ENCODE measurements at regions not wholly inside any gene's neighbourhood (a gene's known extent, or its start where the extent isn't known, plus 50 kb on each side); places are given as distances from the start of the nearest gene placed in this dataset.

- Histone ChIP-seq H3K4me3 (replicated peaks in 1 of 2; ENCODE audit: low read depth in 1 of 2, low read length in 2 of 2) (no peak overlapping the region), H3K27ac (ENCODE audit: low read depth, low read length) (no peak overlapping the region), H3K9me3 (ENCODE audit: control insufficient read depth in 1 of 2, insufficient read depth in 1 of 2, low read depth in 1 of 2, low read length in 2 of 2) (no peaks in the 10 kb centered on the region), H3K4me2 (ENCODE audit: low read length) (no peak overlapping the region), H3K9me2 (ENCODE audit: insufficient read depth) (no peaks in the 10 kb centered on the region), H3K36me3 (ENCODE audit: control insufficient read depth in 1 of 2, insufficient read depth in 2 of 2, low read length in 2 of 2) (no peaks in the 10 kb centered on the region), H3K4me1 (ENCODE audit: control insufficient read depth in 1 of 2, insufficient read depth in 2 of 2, low read length in 2 of 2) (no peaks in the 10 kb centered on the region), H3K79me2 (ENCODE audit: insufficient read depth, low read length) (no peaks in the 10 kb centered on the region), H2AFZ (ENCODE audit: low read depth, low read length, poor library complexity, severe bottlenecking) (no peak overlapping the region), H4K20me1 (ENCODE audit: insufficient read depth) (no peaks in the 10 kb centered on the region), H3K9ac (ENCODE audit: low read length) (no peak overlapping the region), H3K27me3 (ENCODE audit: insufficient read depth, low read length) (no peaks in the 10 kb centered on the region)
- BruUV-seq (replicated peaks), result no TSS peak
- ATAC-seq (no peak), DNase-seq (ENCODE audit: low read depth, low spot score) (no peak)
- CTCF ChIA-PET, result no interaction called here
- TF ChIP-seq CBX3 (IDR thresholded peaks at IDR 0.05; ENCODE audit: low read depth) (no peak), MAX (IDR thresholded peaks at IDR 0.05) (no peak), YY1 (IDR thresholded peaks at IDR 0.05; ENCODE audit: extremely low read depth, insufficient replicate concordance, low read depth, low read length) (no peak), FOSL1 (IDR thresholded peaks at IDR 0.05; ENCODE audit: low read depth) (no peak), SRF (IDR thresholded peaks at IDR 0.05; ENCODE audit: low read depth) (no peak), EZH2 (IDR thresholded peaks at IDR 0.05) (no peak), ATF3 (IDR thresholded peaks at IDR 0.05) (no peak), RAD21 (IDR thresholded peaks at IDR 0.05; ENCODE audit: low read depth) (no peak), SP1 (IDR thresholded peaks at IDR 0.05; ENCODE audit: low read depth) (no peak), ZBTB33 (IDR thresholded peaks at IDR 0.05; ENCODE audit: extremely low read depth, insufficient replicate concordance, low read length) (no peak), CTCF (IDR thresholded peaks at IDR 0.05 in 2 of 3, conservative IDR thresholded peaks at IDR 0.05 in 1 of 3; ENCODE audit: borderline replicate concordance in 1 of 3, insufficient read depth in 1 of 3, low read depth in 2 of 3, low read length in 2 of 3) (no peak), JUND (IDR thresholded peaks at IDR 0.05) (no peak), EGR1 (IDR thresholded peaks at IDR 0.05; ENCODE audit: low read depth) (no peak), TCF7L2 (IDR thresholded peaks at IDR 0.05; ENCODE audit: borderline replicate concordance, extremely low read depth, insufficient read depth, insufficient read length) (no peak), REST (IDR thresholded peaks at IDR 0.05; ENCODE audit: low read depth) (no peak), POLR2AphosphoS5 (IDR thresholded peaks at IDR 0.05; ENCODE audit: low read depth, low read length) (no peak), CEBPB (IDR thresholded peaks at IDR 0.05; ENCODE audit: low read depth) (no peak)
- intact Hi-C loops (cut with micrococcal nuclease), result no loop called here
- RAD21 ChIA-PET (ENCODE audit: low non-redundant PET in 1 of 2, low total read pairs in 2 of 2, uncharacterized antibody in 2 of 2, unreplicated experiment in 2 of 2), result no interaction called here
- POLR2A ChIA-PET, result no interaction called here
These were observed 52.9 kb upstream of the GUCY1A2 start for GRCh38 chr11:107071129-107071528.
